ENCODE measurements at regions not wholly inside any gene's neighbourhood (a gene's known extent, or its start where the extent isn't known, plus 50 kb on each side); places are given as distances from the start of the nearest gene placed in this dataset.

- no peak for TF ChIP-seq CTCF (conservative IDR thresholded peaks at IDR 0.05 in 1 of 2, IDR thresholded peaks at IDR 0.05 in 1 of 2; ENCODE audit: extremely low read depth in 1 of 2, insufficient read depth in 1 of 2, low read depth in 1 of 2, low read length in 2 of 2)
- no peak for TF ChIP-seq EZH2 (IDR thresholded peaks at IDR 0.05; ENCODE audit: borderline replicate concordance, low read length)
Measured at GRCh38 chr4:176981074-176981473, 188.4 kb upstream of the VEGFC start.

Data from mammary epithelial cell (primary cell).